ENCODE measurements at regions not wholly inside any gene's neighbourhood (a gene's known extent, or its start where the extent isn't known, plus 50 kb on each side); places are given as distances from the start of the nearest gene placed in this dataset.
"Not testable (repeated sequence)": the region's sequence is repeated elsewhere in the genome, so short reads cannot be mapped to it uniquely, and the experiment has no call there.

DNA sequence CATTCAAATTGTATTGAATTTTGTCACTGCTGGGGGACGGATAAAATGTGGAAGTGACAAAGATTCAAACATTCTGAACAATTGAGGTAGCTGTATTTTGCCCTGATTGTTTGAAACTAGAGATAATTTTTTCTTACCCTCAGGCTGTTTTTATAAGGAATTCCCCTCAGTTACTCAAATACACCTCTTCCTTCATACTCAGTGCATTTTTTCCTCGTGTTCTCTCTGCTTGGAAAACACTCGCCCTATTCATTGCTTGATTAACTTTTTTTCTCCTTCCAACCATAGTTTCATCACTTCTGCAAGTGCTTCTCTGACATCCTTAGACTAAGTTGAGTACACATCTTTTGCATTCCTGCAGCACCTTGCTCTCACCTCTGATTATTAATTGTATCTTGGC, 454.5 kb upstream of the FAM174A start:
- H3K4me3 Mint-ChIP-seq; H3K36me3 Mint-ChIP-seq; H3K27ac Mint-ChIP-seq; H4K20me1 ChIP-seq (ENCODE audit: insufficient read depth, low read length); H2AFZ ChIP-seq (ENCODE audit: insufficient read depth, low read depth, low read length, poor library complexity, severe bottlenecking); H3K79me2 ChIP-seq (ENCODE audit: insufficient read depth, low read length); H3K4me2 ChIP-seq (replicated peaks; ENCODE audit: extremely low read depth, low read length, poor library complexity, severe bottlenecking); H3K27me3 Mint-ChIP-seq (ENCODE audit: low read depth in 3 of 3); H3K9me3 ChIP-seq (replicated peaks in 1 of 2; ENCODE audit: control insufficient read depth in 1 of 2, insufficient read depth in 1 of 2, low read length in 2 of 2); DNase-seq; H3K9me3 Mint-ChIP-seq; H3K4me1 Mint-ChIP-seq; H3K27me3 ChIP-seq (ENCODE audit: control insufficient read depth in 2 of 2, insufficient read depth in 2 of 2, low read length in 2 of 2); H3K9ac ChIP-seq (ENCODE audit: insufficient read depth, low read length, poor library complexity, severe bottlenecking); H3K4me3 ChIP-seq (replicated peaks in 1 of 3; ENCODE audit: low read depth in 2 of 3, low read length in 3 of 3); H3K36me3 ChIP-seq (replicated peaks in 1 of 2; ENCODE audit: control insufficient read depth in 1 of 2, insufficient read depth in 2 of 2, low read length in 2 of 2); intact Hi-C loops (cut with micrococcal nuclease); H3K4me1 ChIP-seq (ENCODE audit: control insufficient read depth in 1 of 2, insufficient read depth in 2 of 2, low read length in 2 of 2); H3K27ac ChIP-seq (ENCODE audit: low read depth in 1 of 2, low read length in 2 of 2): not testable (repeated sequence)
- no CpG with 5 or more reads among the region's 3 CpGs for WGBS (ENCODE audit: insufficient coverage)

DNA sequence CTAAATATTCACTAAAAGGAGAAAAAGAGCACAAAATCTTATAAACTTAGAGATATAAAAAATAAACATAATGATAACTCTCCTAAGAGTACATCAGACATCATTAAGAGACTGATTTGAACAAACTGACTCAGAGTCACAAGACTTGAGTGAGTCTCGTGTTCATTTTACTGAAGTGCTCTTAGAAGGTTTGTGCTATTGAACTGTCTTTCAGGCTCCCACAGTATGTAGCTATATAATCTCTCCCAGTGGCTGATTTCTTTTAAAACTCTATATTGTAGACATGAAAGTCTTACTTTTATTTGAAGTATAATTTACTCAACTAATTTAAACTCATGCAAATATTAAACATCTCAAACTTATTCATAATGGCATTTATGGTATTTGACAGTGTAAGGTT, 456.0 kb upstream of the FAM174A start:
- H2AFZ ChIP-seq (ENCODE audit: insufficient read depth, low read depth, low read length, poor library complexity, severe bottlenecking); DNase-seq; intact Hi-C loops (cut with micrococcal nuclease); H3K4me2 ChIP-seq (replicated peaks; ENCODE audit: extremely low read depth, low read length, poor library complexity, severe bottlenecking); H3K9ac ChIP-seq (ENCODE audit: insufficient read depth, low read length, poor library complexity, severe bottlenecking); H3K79me2 ChIP-seq (ENCODE audit: insufficient read depth, low read length); H3K9me3 ChIP-seq (replicated peaks in 1 of 2; ENCODE audit: control insufficient read depth in 1 of 2, insufficient read depth in 1 of 2, low read length in 2 of 2); H3K36me3 Mint-ChIP-seq; H4K20me1 ChIP-seq (ENCODE audit: insufficient read depth, low read length); H3K27ac Mint-ChIP-seq; H3K4me1 ChIP-seq (ENCODE audit: control insufficient read depth in 1 of 2, insufficient read depth in 2 of 2, low read length in 2 of 2); H3K4me3 Mint-ChIP-seq; H3K4me3 ChIP-seq (replicated peaks in 1 of 3; ENCODE audit: low read depth in 2 of 3, low read length in 3 of 3); H3K9me3 Mint-ChIP-seq; H3K4me1 Mint-ChIP-seq; H3K27ac ChIP-seq (ENCODE audit: low read depth in 1 of 2, low read length in 2 of 2); H3K27me3 Mint-ChIP-seq (ENCODE audit: low read depth in 3 of 3); H3K36me3 ChIP-seq (replicated peaks in 1 of 2; ENCODE audit: control insufficient read depth in 1 of 2, insufficient read depth in 2 of 2, low read length in 2 of 2); H3K27me3 ChIP-seq (ENCODE audit: control insufficient read depth in 2 of 2, insufficient read depth in 2 of 2, low read length in 2 of 2): not testable (repeated sequence)
- no CpG with 5 or more reads among the region's 1 CpG for WGBS (ENCODE audit: insufficient coverage)

DNA sequence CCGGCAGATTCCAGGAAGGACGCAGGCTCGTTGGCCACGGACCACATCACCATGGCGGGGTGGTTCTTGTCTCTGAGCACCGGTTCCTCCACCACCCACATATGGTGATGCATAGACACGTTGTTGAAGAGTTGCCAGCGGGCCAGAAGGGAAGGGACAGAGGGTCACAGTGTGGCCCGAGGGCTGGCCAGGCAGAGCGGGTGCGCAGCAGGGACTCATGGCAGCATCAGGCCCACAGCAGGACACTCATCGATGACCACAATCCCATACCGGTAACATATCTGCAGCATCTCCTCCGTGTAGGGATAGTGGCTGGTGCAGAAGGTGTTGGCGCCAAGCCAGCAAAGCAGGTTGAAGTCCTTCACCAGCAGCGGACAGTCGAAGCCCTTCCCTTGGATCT, 469.2 kb upstream of the FAM174A start:
- H3K36me3 Mint-ChIP-seq; H3K4me1 ChIP-seq (ENCODE audit: control insufficient read depth in 1 of 2, insufficient read depth in 2 of 2, low read length in 2 of 2); H3K9me3 ChIP-seq (replicated peaks in 1 of 2; ENCODE audit: control insufficient read depth in 1 of 2, insufficient read depth in 1 of 2, low read length in 2 of 2); intact Hi-C loops (cut with micrococcal nuclease); H3K27ac ChIP-seq (ENCODE audit: low read depth in 1 of 2, low read length in 2 of 2); H2AFZ ChIP-seq (ENCODE audit: insufficient read depth, low read depth, low read length, poor library complexity, severe bottlenecking); H3K27me3 ChIP-seq (ENCODE audit: control insufficient read depth in 2 of 2, insufficient read depth in 2 of 2, low read length in 2 of 2); H3K4me3 Mint-ChIP-seq; H4K20me1 ChIP-seq (ENCODE audit: insufficient read depth, low read length); H3K79me2 ChIP-seq (ENCODE audit: insufficient read depth, low read length); H3K27ac Mint-ChIP-seq; H3K36me3 ChIP-seq (replicated peaks in 1 of 2; ENCODE audit: control insufficient read depth in 1 of 2, insufficient read depth in 2 of 2, low read length in 2 of 2); H3K27me3 Mint-ChIP-seq (ENCODE audit: low read depth in 3 of 3); H3K9ac ChIP-seq (ENCODE audit: insufficient read depth, low read length, poor library complexity, severe bottlenecking); H3K4me3 ChIP-seq (replicated peaks in 1 of 3; ENCODE audit: low read depth in 2 of 3, low read length in 3 of 3); DNase-seq; H3K4me2 ChIP-seq (replicated peaks; ENCODE audit: extremely low read depth, low read length, poor library complexity, severe bottlenecking); H3K4me1 Mint-ChIP-seq: not testable (repeated sequence)
- no CpG with 5 or more reads among the region's 17 CpGs for WGBS (ENCODE audit: insufficient coverage)
- peaks cover 1 to 22% (median 8%) of the 10 kb centered on the region in 7 donors for H3K9me3 Mint-ChIP-seq
